NT2/D1 (cell line): ENCODE measurements at regions not wholly inside any gene's neighbourhood (a gene's known extent, or its start where the extent isn't known, plus 50 kb on each side); places are given as distances from the start of the nearest gene placed in this dataset.

ENCODE experiments used
- YY1 ChIP-seq: IDR thresholded peaks from 2 replicates; pipeline ENCODE4 v1.6.1; 2011; ENCODE audit not compliant: insufficient read length, insufficient read depth
- ZNF274 ChIP-seq: IDR thresholded peaks from 2 replicates; pipeline ENCODE4 v1.6.1; 2011; ENCODE audit warnings: mild to moderate bottlenecking, low read depth, low read length

DNA sequence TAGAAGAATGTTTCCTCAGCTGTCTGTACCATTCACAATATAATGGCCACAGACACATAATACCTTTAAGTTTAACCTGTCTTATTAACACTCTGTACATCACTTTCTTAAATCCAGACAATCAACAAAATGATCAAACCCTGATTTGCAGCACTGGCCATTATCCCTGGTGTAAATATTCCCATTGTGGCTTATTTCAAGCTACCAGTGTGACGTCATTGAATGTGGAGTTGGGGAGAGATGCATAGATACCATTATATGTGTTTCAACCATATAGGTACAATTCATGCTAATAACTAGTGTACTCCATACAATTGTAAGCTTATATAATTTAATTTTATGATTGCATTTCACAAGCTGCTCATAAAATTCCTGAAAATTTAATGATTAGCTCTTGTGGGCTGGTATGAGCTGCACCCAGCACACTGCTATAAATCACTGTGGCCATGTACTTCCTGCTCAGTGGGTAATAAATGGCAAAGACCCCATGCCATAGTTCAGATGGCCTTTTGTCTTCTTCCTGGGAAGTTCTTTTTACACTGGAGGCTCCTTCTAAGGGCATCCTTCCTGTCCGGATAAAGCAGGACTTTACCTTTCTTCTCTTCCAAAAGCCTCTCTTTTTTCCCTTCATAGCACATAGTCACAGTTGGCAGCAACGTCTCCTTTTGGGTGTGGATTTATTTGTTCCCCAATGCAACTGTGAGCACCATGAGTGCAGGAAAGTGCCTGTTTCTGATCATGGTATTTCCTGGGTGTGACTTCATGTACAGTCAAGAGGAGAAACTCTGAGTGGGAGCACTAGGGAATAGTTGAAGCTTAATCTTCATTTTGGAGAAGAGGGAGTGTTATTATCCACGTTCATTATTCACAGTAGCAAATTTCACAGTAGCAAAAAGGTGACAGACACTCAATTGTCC lies 87.8 kb downstream of the MIAT start:
- TF ChIP-seq ZNF274 (no peak), YY1 (no peak)
